Ascending aorta (tissue), 2 donors: ENCODE measurements at regions not wholly inside any gene's neighbourhood (a gene's known extent, or its start where the extent isn't known, plus 50 kb on each side); places are given as distances from the start of the nearest gene placed in this dataset.

ENCODE experiments used
- DNase-seq, 2 donors: peaks; one replicate each; pipeline ENCODE4 v3.0.0-alpha.2; 2019; ENCODE audit warnings: low spot score in 2 of 2
- H3K27ac ChIP-seq, 2 donors: fragments of 200-600 bp; sonication (generic); one replicate each; pipeline ENCODE4 v1.5.1; 2016 to 2017; ENCODE audit warnings: mild to moderate bottlenecking in 1 of 2
- H3K27me3 ChIP-seq: fragments of 200-600 bp; sonication (generic); one replicate; pipeline ENCODE4 v1.5.1; 2017
- H3K36me3 ChIP-seq, 2 donors: fragments of 200-600 bp; sonication (generic); one replicate each; pipeline ENCODE4 v1.5.1; 2016
- H3K4me1 ChIP-seq, 2 donors: fragments of 200-600 bp; sonication (generic); one replicate each; pipeline ENCODE4 v1.5.1; 2016 to 2017; ENCODE audit warnings: mild to moderate bottlenecking in 1 of 2
- H3K4me3 ChIP-seq, 2 donors: fragments of 200-600 bp; sonication (generic); one replicate each; pipeline ENCODE4 v1.5.1; 2016 to 2017; ENCODE audit warnings: mild to moderate bottlenecking in 1 of 2
- H3K9me3 ChIP-seq, 2 donors: fragments of 200-600 bp; sonication (generic); one replicate each; pipeline ENCODE4 v1.5.1; 2016
- CTCF ChIP-seq, 3 experiments: fragments of 200-600 bp in 2 of 3; fragments of 450-650 bp in 1 of 3; sonication (generic) in 2 of 3; IDR thresholded peaks; one replicate each; pipeline ENCODE4 v1.5.1; 2016 to 2019; ENCODE audit warnings: antibody characterized with exemption in 3 of 3, mild to moderate bottlenecking in 1 of 3, moderate library complexity in 1 of 3
- intact Hi-C: fragments of 100-400 bp; cut with DNase I; formaldehyde crosslinking; loops from one replicate; pipeline ENCODE4 v1.15.1; 2023

GRCh38 chr2:172239944-172240590, 137.4 kb upstream of the DLX2 start:
- intact Hi-C loops, result no loop called here
- no peaks in the 10 kb centered on the region for H3K36me3 ChIP-seq

GRCh38 chr2:172241222-172241621, 138.5 kb upstream of the DLX2 start:
- H3K27ac ChIP-seq, result no peak overlapping the region
- no peak for DNase-seq
- intact Hi-C loops, result no loop called here
- no peaks in the 10 kb centered on the region for H3K4me1 ChIP-seq
- H3K36me3 ChIP-seq, result no peaks in the 10 kb centered on the region
- no peak for TF ChIP-seq CTCF (IDR thresholded peaks at IDR 0.05)
- H3K27me3 ChIP-seq, result no peaks in the 10 kb centered on the region
- no peak overlapping the region for H3K4me3 ChIP-seq
- no peaks in the 10 kb centered on the region for H3K9me3 ChIP-seq

More at GRCh38 chr2:172239944-172240590, 137.4 kb upstream of the DLX2 start:
- Histone ChIP-seq H3K4me3 (no peak overlapping the region), H3K27me3 (no peaks in the 10 kb centered on the region), H3K27ac (no peak overlapping the region), H3K9me3 (no peaks in the 10 kb centered on the region), H3K4me1 (no peaks in the 10 kb centered on the region)
- TF ChIP-seq CTCF (IDR thresholded peaks at IDR 0.05), result no peak
- no peak for DNase-seq

- intact Hi-C loops, result no loop called here
- no peaks in the 10 kb centered on the region for H3K36me3 ChIP-seq
- H3K9me3 ChIP-seq, result no peaks in the 10 kb centered on the region
- no peak overlapping the region for H3K27ac ChIP-seq
- no peak for DNase-seq
- H3K27me3 ChIP-seq, result no peaks in the 10 kb centered on the region
- no peaks in the 10 kb centered on the region for H3K4me1 ChIP-seq
- no peak for TF ChIP-seq CTCF (IDR thresholded peaks at IDR 0.05)
- no peak overlapping the region for H3K4me3 ChIP-seq
These were observed 139.8 kb upstream of the DLX2 start for GRCh38 chr2:172242471-172242870.

- no peak for DNase-seq
- H3K4me3 ChIP-seq, result no peak overlapping the region
- intact Hi-C loops, result no loop called here
- no peak overlapping the region for H3K27ac ChIP-seq
- H3K4me1 ChIP-seq, result no peaks in the 10 kb centered on the region
- TF ChIP-seq CTCF (IDR thresholded peaks at IDR 0.05), result no peak
- no peaks in the 10 kb centered on the region for H3K36me3 ChIP-seq
- H3K9me3 ChIP-seq, result no peaks in the 10 kb centered on the region
- no peaks in the 10 kb centered on the region for H3K27me3 ChIP-seq
These were observed 140.3 kb upstream of the DLX2 start for GRCh38 chr2:172242961-172243360.

GRCh38 chr2:172244419-172245130, 141.9 kb upstream of the DLX2 start:
- Histone ChIP-seq H3K27ac (no peak overlapping the region), H3K4me1 (no peaks in the 10 kb centered on the region), H3K4me3 (no peak overlapping the region), H3K9me3 (no peaks in the 10 kb centered on the region), H3K27me3 (no peaks in the 10 kb centered on the region), H3K36me3 (no peaks in the 10 kb centered on the region)
- no peak for TF ChIP-seq CTCF (IDR thresholded peaks at IDR 0.05)
- no peak for DNase-seq
- intact Hi-C loops, result no loop called here
